Vagina (tissue), 2 donors: ENCODE measurements at regions not wholly inside any gene's neighbourhood (a gene's known extent, or its start where the extent isn't known, plus 50 kb on each side); places are given as distances from the start of the nearest gene placed in this dataset.
"Not testable (repeated sequence)": the region's sequence is repeated elsewhere in the genome, so short reads cannot be mapped to it uniquely, and the experiment has no call there.

Experiments used
- DNase-seq, 2 donors: peaks; one replicate each; pipeline ENCODE4 v3.0.0-alpha.2; 2017; ENCODE audit errors: extremely low spot score in 2 of 2
- H3K27ac ChIP-seq: fragments of 200-600 bp; sonication (generic); one replicate; pipeline ENCODE4 v1.5.1; 2019
- H3K27me3 ChIP-seq: fragments of 200-600 bp; sonication (generic); one replicate; pipeline ENCODE4 v1.5.1; 2019
- H3K36me3 ChIP-seq, 2 donors: fragments of 200-600 bp; sonication (generic); one replicate each; pipeline ENCODE4 v1.5.1; 2017 to 2019
- H3K4me1 ChIP-seq: fragments of 200-600 bp; sonication (generic); one replicate; pipeline ENCODE4 v1.5.1; 2019
- H3K4me3 ChIP-seq, 2 donors: fragments of 200-600 bp; sonication (generic); 1 replicate in 1 of 2; 2 replicates in 1 of 2; pipeline ENCODE4 v1.5.1; 2016 to 2019
- H3K9me3 ChIP-seq: fragments of 200-600 bp; sonication (generic); one replicate; pipeline ENCODE4 v1.5.1; 2019
- CTCF ChIP-seq, 3 experiments: fragments of 450-650 bp in 2 of 3; fragments of 200-600 bp in 1 of 3; sonication (generic) in 1 of 3; IDR thresholded peaks; one replicate each; pipeline ENCODE4 v1.5.1; 2017 to 2019; ENCODE audit warnings: antibody characterized with exemption in 3 of 3, mild to moderate bottlenecking in 2 of 3, moderate library complexity in 2 of 3
- POLR2A ChIP-seq, 2 donors: fragments of 450-650 bp; IDR thresholded peaks; one replicate each; pipeline ENCODE4 v1.6.1; 2017; ENCODE audit warnings: antibody characterized with exemption in 2 of 2, mild to moderate bottlenecking in 2 of 2, moderate library complexity in 2 of 2
- POLR2AphosphoS5 ChIP-seq, 2 donors: sonication (generic); formaldehyde crosslinking; IDR thresholded peaks; one replicate each; pipeline ENCODE4 v1.9.0; 2017; ENCODE audit warnings: antibody characterized with exemption in 2 of 2, mild to moderate bottlenecking in 2 of 2, low read depth in 1 of 2; ENCODE audit not compliant: insufficient read depth in 1 of 2
- intact Hi-C: fragments of 100-400 bp; cut with DNase I; formaldehyde crosslinking; loops from one replicate; pipeline ENCODE4 v1.15.1; 2023

- Histone ChIP-seq H3K4me1 (no peaks in the 10 kb centered on the region), H3K9me3 (no peaks in the 10 kb centered on the region), H3K4me3 (no peak overlapping the region), H3K27ac (no peak overlapping the region), H3K36me3 (no peaks in the 10 kb centered on the region), H3K27me3 (no peaks in the 10 kb centered on the region)
- TF ChIP-seq POLR2AphosphoS5 (IDR thresholded peaks at IDR 0.05; ENCODE audit: insufficient read depth in 1 of 2, low read depth in 1 of 2), result no peak
- TF ChIP-seq CTCF (IDR thresholded peaks at IDR 0.05), result no peak
- no peak for TF ChIP-seq POLR2A (IDR thresholded peaks at IDR 0.05)
- no peak for DNase-seq
- intact Hi-C loops, result no loop called here
Measured at GRCh38 chr21:18118566-18118965, 126.1 kb upstream of the CHODL start.

DNA sequence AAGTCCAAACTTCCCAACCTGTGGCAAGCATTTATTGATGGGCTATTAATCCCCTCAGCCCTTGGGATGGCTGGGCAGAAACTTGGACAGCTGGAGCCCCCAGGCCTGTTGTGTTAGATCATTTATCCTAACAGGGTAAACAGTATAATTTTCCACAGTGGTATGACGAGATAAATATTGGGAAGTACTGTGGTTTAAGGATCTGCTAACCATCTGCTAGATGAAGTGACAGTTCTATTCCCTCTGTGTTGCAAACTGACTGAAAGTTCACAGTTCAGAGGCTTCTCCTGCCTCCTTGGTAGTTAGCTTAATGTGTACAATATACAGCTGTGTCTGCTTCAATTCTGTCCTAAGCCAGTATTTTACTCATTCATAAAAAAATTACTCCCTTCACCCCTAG, 127.5 kb upstream of the CHODL start:
- DNase-seq, result no peak
- no peaks in the 10 kb centered on the region for H3K9me3 ChIP-seq
- no peaks in the 10 kb centered on the region for H3K36me3 ChIP-seq
- H3K4me1 ChIP-seq, result no peaks in the 10 kb centered on the region
- intact Hi-C loops, result no loop called here
- H3K27me3 ChIP-seq, result no peaks in the 10 kb centered on the region
- TF ChIP-seq CTCF (IDR thresholded peaks at IDR 0.05), result no peak
- no peak for TF ChIP-seq POLR2A (IDR thresholded peaks at IDR 0.05)
- TF ChIP-seq POLR2AphosphoS5 (IDR thresholded peaks at IDR 0.05; ENCODE audit: insufficient read depth in 1 of 2, low read depth in 1 of 2), result no peak
- no peak overlapping the region for H3K27ac ChIP-seq
- H3K4me3 ChIP-seq, result no peak overlapping the region

- intact Hi-C loops, result no loop called here
- Histone ChIP-seq H3K27me3 (no peaks in the 10 kb centered on the region), H3K4me1 (no peaks in the 10 kb centered on the region), H3K27ac (no peak overlapping the region), H3K4me3 (no peak overlapping the region), H3K9me3 (no peaks in the 10 kb centered on the region), H3K36me3 (no peaks in the 10 kb centered on the region)
- no peak for TF ChIP-seq POLR2AphosphoS5 (IDR thresholded peaks at IDR 0.05; ENCODE audit: insufficient read depth in 1 of 2, low read depth in 1 of 2)
- no peak for TF ChIP-seq POLR2A (IDR thresholded peaks at IDR 0.05)
- no peak for TF ChIP-seq CTCF (IDR thresholded peaks at IDR 0.05)
- no peak for DNase-seq
Measured at GRCh38 chr21:18114810-18115209, 129.8 kb upstream of the CHODL start.

- Histone ChIP-seq H3K36me3 (no peaks in the 10 kb centered on the region), H3K9me3 (no peaks in the 10 kb centered on the region), H3K27me3 (no peaks in the 10 kb centered on the region), H3K4me1 (no peaks in the 10 kb centered on the region), H3K27ac (no peak overlapping the region), H3K4me3 (no peak overlapping the region)
- no peak for DNase-seq
- intact Hi-C loops, result no loop called here
- TF ChIP-seq POLR2A (IDR thresholded peaks at IDR 0.05), result no peak
- no peak for TF ChIP-seq CTCF (IDR thresholded peaks at IDR 0.05)
- no peak for TF ChIP-seq POLR2AphosphoS5 (IDR thresholded peaks at IDR 0.05; ENCODE audit: insufficient read depth in 1 of 2, low read depth in 1 of 2)
Measured at GRCh38 chr21:18104802-18105201, 139.8 kb upstream of the CHODL start.

GRCh38 chr21:18096413-18096812, 148.2 kb upstream of the CHODL start:
- DNase-seq, H3K4me1 ChIP-seq, intact Hi-C loops, H3K36me3 ChIP-seq, H3K27ac ChIP-seq, H3K27me3 ChIP-seq, H3K4me3 ChIP-seq: not testable (repeated sequence)
- H3K9me3 ChIP-seq, result peaks cover 10% of the 10 kb centered on the region

- intact Hi-C loops, result no loop called here
- Histone ChIP-seq H3K4me3 (no peak overlapping the region), H3K27ac (no peak overlapping the region), H3K27me3 (no peaks in the 10 kb centered on the region), H3K36me3 (no peaks in the 10 kb centered on the region), H3K4me1 (no peaks in the 10 kb centered on the region), H3K9me3 (no peaks in the 10 kb centered on the region)
- no peak for DNase-seq
- TF ChIP-seq CTCF (IDR thresholded peaks at IDR 0.05) (no peak), POLR2A (IDR thresholded peaks at IDR 0.05) (no peak), POLR2AphosphoS5 (IDR thresholded peaks at IDR 0.05; ENCODE audit: insufficient read depth in 1 of 2, low read depth in 1 of 2) (no peak)
Measured at GRCh38 chr21:18089786-18090185, 154.8 kb upstream of the CHODL start.
